MCF 10A (cell line): ENCODE measurements at regions not wholly inside any gene's neighbourhood (a gene's known extent, or its start where the extent isn't known, plus 50 kb on each side); places are given as distances from the start of the nearest gene placed in this dataset.

Source experiments
- BruUV-seq: library from RNA; stranded (reverse); fragments of 400-500 nt; replicated peaks from 2 replicates; lab custom pipeline; 2021; lab: Mats Ljungman, UMichigan
- CTCF ChIA-PET: fragments of 300-600 bp; sonication (Branson Sonifier 250); formaldehyde crosslinking; extraction: SDS; loops from one replicate; lab custom pipeline; 2021; ENCODE audit warnings: antibody characterized with exemption, inconsistent platforms; lab: Yijun Ruan, JAX
- POLR2A ChIA-PET: fragments of 300-600, 350-650 bp; sonication (Branson Sonifier 250); formaldehyde crosslinking; extraction: SDS; loops from one replicate; lab custom pipeline; 2020; ENCODE audit warnings: antibody characterized with exemption, inconsistent platforms; lab: Yijun Ruan, JAX
- DNase-seq: peaks from one replicate; pipeline ENCODE4 v3.0.0-alpha.2; 2018; ENCODE audit not compliant: unreplicated experiment
- H3K27ac Mint-ChIP-seq: one replicate; pipeline ENCODE4 v1.8.0; 2022; ENCODE audit warnings: mild to moderate bottlenecking, low read depth, mixed read lengths; ENCODE audit not compliant: unreplicated experiment
- H3K27me3 Mint-ChIP-seq: one replicate; pipeline ENCODE4 v1.8.0; 2022; ENCODE audit warnings: mixed read lengths; ENCODE audit not compliant: insufficient read depth, unreplicated experiment
- H3K36me3 Mint-ChIP-seq: one replicate; pipeline ENCODE4 v1.8.0; 2022; ENCODE audit warnings: mild to moderate bottlenecking, moderate library complexity, mixed read lengths; ENCODE audit not compliant: insufficient read depth, unreplicated experiment
- H3K4me1 Mint-ChIP-seq: one replicate; pipeline ENCODE4 v1.8.0; 2022; ENCODE audit warnings: mixed read lengths; ENCODE audit not compliant: insufficient read depth, unreplicated experiment
- H3K4me3 Mint-ChIP-seq: one replicate; pipeline ENCODE4 v1.8.0; 2022; ENCODE audit warnings: mild to moderate bottlenecking, moderate library complexity, mixed read lengths; ENCODE audit not compliant: unreplicated experiment
- H3K9me3 Mint-ChIP-seq: one replicate; pipeline ENCODE4 v1.8.0; 2022; ENCODE audit warnings: mixed read lengths; ENCODE audit not compliant: unreplicated experiment
- intact Hi-C: fragments of 100-400 bp; cut with micrococcal nuclease; formaldehyde crosslinking; loops from 2 replicates; pipeline ENCODE4 v1.14.1; 2022
- TF ChIP-seq, protein P1 (sequence below): fragments of 200-600 bp; IDR thresholded peaks from one replicate; pipeline ENCODE4 v1.8.0; 2022; ENCODE audit warnings: antibody characterized with exemption, mild to moderate bottlenecking; ENCODE audit not compliant: unreplicated experiment

DNA sequence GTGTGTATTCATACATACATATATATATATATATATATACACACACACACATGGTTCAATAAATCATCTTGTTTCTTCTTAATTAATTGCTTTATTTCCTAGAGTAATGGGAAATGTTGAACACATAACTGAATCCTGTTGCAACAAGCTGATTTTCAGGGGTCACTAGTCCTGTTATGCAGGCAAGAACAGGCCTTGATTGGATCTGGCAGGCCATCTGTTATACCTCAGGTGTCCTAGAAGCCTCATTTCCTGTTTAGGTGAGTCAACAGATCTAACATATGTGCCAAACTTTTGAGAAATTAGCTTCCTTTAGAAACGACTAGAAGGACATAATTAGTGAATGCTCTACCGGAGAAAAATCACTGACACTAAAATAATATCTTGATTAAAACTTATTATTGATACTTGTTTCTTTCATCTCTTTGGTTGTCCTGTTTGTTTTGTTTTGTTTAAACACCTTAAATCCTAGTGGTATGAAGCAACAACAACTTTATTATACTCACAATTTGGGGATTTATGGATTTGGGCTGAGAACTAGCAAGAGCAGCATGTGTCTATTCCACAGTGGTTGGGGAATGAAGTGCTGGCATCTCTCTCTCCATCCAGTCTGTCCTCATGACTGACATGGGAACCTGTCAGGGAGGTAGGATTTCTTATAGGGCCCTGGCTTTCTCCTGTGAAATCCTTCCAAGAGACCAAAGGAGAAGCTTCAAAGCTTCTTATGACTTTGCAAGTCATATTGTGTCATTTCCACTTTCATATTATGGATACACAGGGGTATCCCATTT lies 552.6 kb downstream of the NSUN3 start:
- POLR2A ChIA-PET, result no interaction called here

DNA sequence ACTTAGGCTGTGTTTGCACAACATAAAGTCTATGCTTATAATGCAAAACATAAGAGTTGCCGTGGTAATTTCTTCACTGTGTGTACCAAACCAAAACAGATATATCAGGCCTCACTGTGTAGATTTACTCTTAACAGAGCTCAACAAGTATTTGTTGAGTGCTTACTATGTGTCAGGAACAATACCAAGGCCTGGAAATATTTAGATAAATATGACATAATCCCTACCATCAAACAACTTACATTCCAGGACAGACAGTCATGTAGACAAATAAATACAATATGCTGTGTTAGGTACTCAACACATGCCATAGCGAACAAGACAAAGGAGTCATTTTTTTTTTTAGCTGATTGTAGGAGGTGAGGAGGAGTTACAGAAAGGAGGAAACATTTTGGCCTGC lies 554.0 kb downstream of the NSUN3 start:
- intact Hi-C loops, result no loop called here
- peak; percentile 6 for DNase-seq
- H3K4me3 Mint-ChIP-seq, result no peak overlapping the region

More for the DNA sequence above, 552.6 kb downstream of the NSUN3 start:
- Mint-ChIP-seq H3K27ac (no peak overlapping the region), H3K27me3 (no peaks in the 10 kb centered on the region), H3K4me3 (no peak overlapping the region), H3K9me3 (no peaks in the 10 kb centered on the region), H3K36me3 (no peaks in the 10 kb centered on the region), H3K4me1 (peaks cover 6% of the 10 kb centered on the region)
- BruUV-seq, result no TSS peak
- peak; percentile 73 for DNase-seq
- TF ChIP-seq, protein P1, sequence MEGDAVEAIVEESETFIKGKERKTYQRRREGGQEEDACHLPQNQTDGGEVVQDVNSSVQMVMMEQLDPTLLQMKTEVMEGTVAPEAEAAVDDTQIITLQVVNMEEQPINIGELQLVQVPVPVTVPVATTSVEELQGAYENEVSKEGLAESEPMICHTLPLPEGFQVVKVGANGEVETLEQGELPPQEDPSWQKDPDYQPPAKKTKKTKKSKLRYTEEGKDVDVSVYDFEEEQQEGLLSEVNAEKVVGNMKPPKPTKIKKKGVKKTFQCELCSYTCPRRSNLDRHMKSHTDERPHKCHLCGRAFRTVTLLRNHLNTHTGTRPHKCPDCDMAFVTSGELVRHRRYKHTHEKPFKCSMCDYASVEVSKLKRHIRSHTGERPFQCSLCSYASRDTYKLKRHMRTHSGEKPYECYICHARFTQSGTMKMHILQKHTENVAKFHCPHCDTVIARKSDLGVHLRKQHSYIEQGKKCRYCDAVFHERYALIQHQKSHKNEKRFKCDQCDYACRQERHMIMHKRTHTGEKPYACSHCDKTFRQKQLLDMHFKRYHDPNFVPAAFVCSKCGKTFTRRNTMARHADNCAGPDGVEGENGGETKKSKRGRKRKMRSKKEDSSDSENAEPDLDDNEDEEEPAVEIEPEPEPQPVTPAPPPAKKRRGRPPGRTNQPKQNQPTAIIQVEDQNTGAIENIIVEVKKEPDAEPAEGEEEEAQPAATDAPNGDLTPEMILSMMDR, result no peak
- CTCF ChIA-PET, result interaction anchor here (0.7 kb wide), 1 partner anchor 29 kb away, joined by 3 read pairs; no protein-coding TSS in a partner anchor
- intact Hi-C loops, result no loop called here

DNA sequence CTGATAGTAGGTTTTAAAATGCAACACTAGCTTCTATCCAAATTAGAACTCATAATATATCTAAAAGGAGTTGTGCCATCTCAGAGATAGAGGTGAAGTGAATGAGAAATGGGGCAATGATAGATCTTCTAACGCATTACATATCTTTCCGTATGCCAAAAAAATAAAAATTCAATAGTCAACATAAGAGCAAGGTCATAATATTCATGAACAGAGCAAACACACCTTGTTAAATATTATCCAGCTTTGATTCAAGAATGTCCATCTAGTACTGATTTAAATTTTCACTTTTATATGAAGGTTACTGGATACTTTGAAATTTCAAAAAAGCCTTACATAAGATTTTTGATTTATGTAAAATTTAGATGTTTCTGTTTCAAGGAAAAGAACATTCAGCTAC lies 554.5 kb downstream of the NSUN3 start:
- no peaks in the 10 kb centered on the region for H3K27me3 Mint-ChIP-seq

More for the DNA sequence above, 554.0 kb downstream of the NSUN3 start:
- H3K4me1 Mint-ChIP-seq, result peaks cover 6% of the 10 kb centered on the region
- ChIA-PET CTCF (interaction anchor here (0.8 kb wide), 1 partner anchor 40 kb away, joined by 3 read pairs; no protein-coding TSS in a partner anchor), POLR2A (no interaction called here)
- BruUV-seq, result no TSS peak
- H3K27ac Mint-ChIP-seq, result no peak overlapping the region
- H3K27me3 Mint-ChIP-seq, result no peaks in the 10 kb centered on the region
- H3K36me3 Mint-ChIP-seq, result no peaks in the 10 kb centered on the region
- H3K9me3 Mint-ChIP-seq, result no peaks in the 10 kb centered on the region
- TF ChIP-seq, protein P1, result no peak

DNA sequence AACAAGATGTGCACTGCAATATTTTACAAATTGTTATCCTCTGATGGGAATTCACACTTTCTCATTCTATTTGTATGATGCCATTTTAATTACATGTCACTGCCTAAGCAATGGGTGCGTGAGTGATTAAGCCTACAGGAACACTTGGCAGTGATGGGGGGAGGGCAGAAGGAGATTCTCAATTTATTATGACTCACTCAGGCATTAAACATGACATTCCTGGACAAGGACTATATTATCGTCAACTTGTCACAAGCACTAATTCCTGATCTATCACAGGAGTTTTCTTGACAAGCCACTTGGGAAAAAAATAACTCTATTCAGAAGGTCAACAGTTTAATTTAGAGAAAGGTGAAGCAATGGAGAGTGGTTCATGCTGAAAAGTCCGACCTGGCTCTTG lies 556.8 kb downstream of the NSUN3 start:
- Mint-ChIP-seq H3K36me3 (no peaks in the 10 kb centered on the region), H3K27ac (no peak overlapping the region), H3K27me3 (no peaks in the 10 kb centered on the region), H3K4me3 (no peak overlapping the region), H3K9me3 (no peaks in the 10 kb centered on the region), H3K4me1 (peaks cover 6% of the 10 kb centered on the region)
- ChIA-PET CTCF (interaction anchor here (0.5 to 0.6 kb wide), 2 partner anchors 283 to 838 kb away, joined by 3 to 4 read pairs; no protein-coding TSS in a partner anchor), POLR2A (no interaction called here)
- TF ChIP-seq, protein P1, result no peak
- BruUV-seq, result no TSS peak
- intact Hi-C loops, result no loop called here
- peak; percentile 18 for DNase-seq

More for the DNA sequence above, 554.5 kb downstream of the NSUN3 start:
- no peak overlapping the region for H3K4me3 Mint-ChIP-seq
- POLR2A ChIA-PET, result no interaction called here
- intact Hi-C loops, result no loop called here
- no peaks in the 10 kb centered on the region for H3K9me3 Mint-ChIP-seq
- no TSS peak for BruUV-seq
- CTCF ChIA-PET, result interaction anchor here (0.8 kb wide), 1 partner anchor 39 kb away, joined by 3 read pairs; no protein-coding TSS in a partner anchor
- peaks cover 6% of the 10 kb centered on the region for H3K4me1 Mint-ChIP-seq
- DNase-seq, result no peak
- no peak overlapping the region for H3K27ac Mint-ChIP-seq
- H3K36me3 Mint-ChIP-seq, result no peaks in the 10 kb centered on the region
- TF ChIP-seq, protein P1, result no peak
